ENCODE measurements at regions not wholly inside any gene's neighbourhood (a gene's known extent, or its start where the extent isn't known, plus 50 kb on each side); places are given as distances from the start of the nearest gene placed in this dataset.
"Not testable (repeated sequence)": the region's sequence is repeated elsewhere in the genome, so short reads cannot be mapped to it uniquely, and the experiment has no call there.

DNA sequence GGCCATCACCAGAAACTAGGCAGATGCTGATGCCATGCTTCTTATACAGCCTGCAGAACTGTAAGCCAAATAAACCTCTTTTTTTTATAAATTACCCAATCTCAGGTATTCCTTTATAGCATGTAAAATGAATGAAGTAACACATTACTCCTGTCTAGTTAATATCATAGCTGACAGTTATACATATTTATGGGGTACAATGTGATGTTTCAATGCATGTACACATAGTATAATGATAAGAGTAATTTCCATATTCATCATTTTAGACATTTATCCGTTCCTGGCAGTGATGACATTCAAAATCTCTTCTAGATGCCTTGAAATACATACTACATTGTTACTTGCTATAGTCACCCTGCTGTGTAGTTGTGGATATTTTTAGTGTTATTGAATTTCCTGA, 85.4 kb upstream of the SLC35F3 start:
- DNase-seq (no peak), ATAC-seq (ENCODE audit: low read depth) (no peak)
- Histone ChIP-seq H3K4me3 (ENCODE audit: control extremely low read depth in 1 of 5, extremely low read depth in 1 of 5, insufficient read depth in 1 of 5, low read depth in 2 of 5, low read length in 4 of 5) (no peak overlapping the region), H3K79me2 (ENCODE audit: control insufficient read depth, insufficient read depth, low read length) (no peaks in the 10 kb centered on the region), H3K9ac (ENCODE audit: low read length) (no peak overlapping the region), H3K9me3 (ENCODE audit: control extremely low read depth in 1 of 3, control insufficient read depth in 2 of 3, insufficient read depth in 1 of 3, low read length in 2 of 3) (peaks cover 0 to 5% (median 0%) of the 10 kb centered on the region in 3 donors), H2AFZ (ENCODE audit: insufficient read depth, low read depth, low read length, poor library complexity, severe bottlenecking) (no peak overlapping the region), H3K27me3 (replicated peaks in 1 of 4; ENCODE audit: control extremely low read depth in 1 of 4, control insufficient read depth in 3 of 4, insufficient read depth in 4 of 4, low read length in 3 of 4) (no peaks in the 10 kb centered on the region), H3K36me3 (replicated peaks in 1 of 2; ENCODE audit: control extremely low read depth in 1 of 2, control insufficient read depth in 1 of 2, extremely low read depth in 1 of 2, insufficient read depth in 2 of 2, low read length in 1 of 2) (no peaks in the 10 kb centered on the region), H3K4me1 (ENCODE audit: control insufficient read depth in 2 of 2, insufficient read depth in 2 of 2, low read length in 2 of 2) (no peaks in the 10 kb centered on the region), H3K4me2 (replicated peaks; ENCODE audit: low read depth, low read length, poor library complexity, severe bottlenecking) (no peak overlapping the region), H4K20me1 (ENCODE audit: control insufficient read depth, insufficient read depth, low read length, poor library complexity, severe bottlenecking) (no peaks in the 10 kb centered on the region), H3K27ac (ENCODE audit: low read length in 2 of 2) (no peak overlapping the region)
- ChIA-PET POLR2A (no interaction called here), CTCF (no interaction called here)
- intact Hi-C loops (cut with micrococcal nuclease): no loop called here
- WGBS (ENCODE audit: insufficient coverage): no CpG with 5 or more reads among the region's 1 CpG
- TF ChIP-seq, protein P1, sequence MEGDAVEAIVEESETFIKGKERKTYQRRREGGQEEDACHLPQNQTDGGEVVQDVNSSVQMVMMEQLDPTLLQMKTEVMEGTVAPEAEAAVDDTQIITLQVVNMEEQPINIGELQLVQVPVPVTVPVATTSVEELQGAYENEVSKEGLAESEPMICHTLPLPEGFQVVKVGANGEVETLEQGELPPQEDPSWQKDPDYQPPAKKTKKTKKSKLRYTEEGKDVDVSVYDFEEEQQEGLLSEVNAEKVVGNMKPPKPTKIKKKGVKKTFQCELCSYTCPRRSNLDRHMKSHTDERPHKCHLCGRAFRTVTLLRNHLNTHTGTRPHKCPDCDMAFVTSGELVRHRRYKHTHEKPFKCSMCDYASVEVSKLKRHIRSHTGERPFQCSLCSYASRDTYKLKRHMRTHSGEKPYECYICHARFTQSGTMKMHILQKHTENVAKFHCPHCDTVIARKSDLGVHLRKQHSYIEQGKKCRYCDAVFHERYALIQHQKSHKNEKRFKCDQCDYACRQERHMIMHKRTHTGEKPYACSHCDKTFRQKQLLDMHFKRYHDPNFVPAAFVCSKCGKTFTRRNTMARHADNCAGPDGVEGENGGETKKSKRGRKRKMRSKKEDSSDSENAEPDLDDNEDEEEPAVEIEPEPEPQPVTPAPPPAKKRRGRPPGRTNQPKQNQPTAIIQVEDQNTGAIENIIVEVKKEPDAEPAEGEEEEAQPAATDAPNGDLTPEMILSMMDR (IDR thresholded peaks at IDR 0.05): no peak
- TF ChIP-seq EZH2 (IDR thresholded peaks at IDR 0.05; ENCODE audit: borderline replicate concordance, insufficient read depth, low read depth, low read length, poor library complexity, severe bottlenecking): no peak
- Mint-ChIP-seq H3K27me3 (no peaks in the 10 kb centered on the region), H3K9me3 (ENCODE audit: insufficient read depth) (no peaks in the 10 kb centered on the region), H3K4me1 (no peaks in the 10 kb centered on the region), H3K27ac (no peak overlapping the region), H3K4me3 (no peak overlapping the region)

GRCh38 chr1:233824179-233824578, 80.3 kb upstream of the SLC35F3 start:
- H3K4me2 ChIP-seq (replicated peaks; ENCODE audit: low read depth, low read length, poor library complexity, severe bottlenecking); CTCF ChIA-PET; H3K4me1 Mint-ChIP-seq; H3K27me3 Mint-ChIP-seq; H3K27ac Mint-ChIP-seq; H3K9ac ChIP-seq (ENCODE audit: low read length); H3K4me3 ChIP-seq (ENCODE audit: control extremely low read depth in 1 of 5, extremely low read depth in 1 of 5, insufficient read depth in 1 of 5, low read depth in 2 of 5, low read length in 4 of 5); H3K27ac ChIP-seq (ENCODE audit: low read length in 2 of 2); H3K27me3 ChIP-seq (replicated peaks in 1 of 4; ENCODE audit: control extremely low read depth in 1 of 4, control insufficient read depth in 3 of 4, insufficient read depth in 4 of 4, low read length in 3 of 4); H3K36me3 ChIP-seq (replicated peaks in 1 of 2; ENCODE audit: control extremely low read depth in 1 of 2, control insufficient read depth in 1 of 2, extremely low read depth in 1 of 2, insufficient read depth in 2 of 2, low read length in 1 of 2); H3K79me2 ChIP-seq (ENCODE audit: control insufficient read depth, insufficient read depth, low read length); ATAC-seq (ENCODE audit: low read depth); POLR2A ChIA-PET; DNase-seq; H2AFZ ChIP-seq (ENCODE audit: insufficient read depth, low read depth, low read length, poor library complexity, severe bottlenecking); intact Hi-C loops (cut with micrococcal nuclease); H3K4me1 ChIP-seq (ENCODE audit: control insufficient read depth in 2 of 2, insufficient read depth in 2 of 2, low read length in 2 of 2); H3K4me3 Mint-ChIP-seq; H3K9me3 ChIP-seq (ENCODE audit: control extremely low read depth in 1 of 3, control insufficient read depth in 2 of 3, insufficient read depth in 1 of 3, low read length in 2 of 3); H4K20me1 ChIP-seq (ENCODE audit: control insufficient read depth, insufficient read depth, low read length, poor library complexity, severe bottlenecking): not testable (repeated sequence)
- H3K9me3 Mint-ChIP-seq (ENCODE audit: insufficient read depth): peaks cover 11% of the 10 kb centered on the region
- no CpG with 5 or more reads among the region's 2 CpGs for WGBS (ENCODE audit: insufficient coverage)

GRCh38 chr1:233827937-233828336, 76.5 kb upstream of the SLC35F3 start:
- H4K20me1 ChIP-seq (ENCODE audit: control insufficient read depth, insufficient read depth, low read length, poor library complexity, severe bottlenecking); H3K4me1 ChIP-seq (ENCODE audit: control insufficient read depth in 2 of 2, insufficient read depth in 2 of 2, low read length in 2 of 2); intact Hi-C loops (cut with micrococcal nuclease); H3K9me3 ChIP-seq (ENCODE audit: control extremely low read depth in 1 of 3, control insufficient read depth in 2 of 3, insufficient read depth in 1 of 3, low read length in 2 of 3); H3K4me1 Mint-ChIP-seq; DNase-seq; H3K27me3 ChIP-seq (replicated peaks in 1 of 4; ENCODE audit: control extremely low read depth in 1 of 4, control insufficient read depth in 3 of 4, insufficient read depth in 4 of 4, low read length in 3 of 4); H3K27ac ChIP-seq (ENCODE audit: low read length in 2 of 2); H3K27ac Mint-ChIP-seq; CTCF ChIA-PET; H3K4me3 ChIP-seq (ENCODE audit: control extremely low read depth in 1 of 5, extremely low read depth in 1 of 5, insufficient read depth in 1 of 5, low read depth in 2 of 5, low read length in 4 of 5); H3K4me3 Mint-ChIP-seq; H3K36me3 ChIP-seq (replicated peaks in 1 of 2; ENCODE audit: control extremely low read depth in 1 of 2, control insufficient read depth in 1 of 2, extremely low read depth in 1 of 2, insufficient read depth in 2 of 2, low read length in 1 of 2); H3K4me2 ChIP-seq (replicated peaks; ENCODE audit: low read depth, low read length, poor library complexity, severe bottlenecking); H3K79me2 ChIP-seq (ENCODE audit: control insufficient read depth, insufficient read depth, low read length); POLR2A ChIA-PET; H3K27me3 Mint-ChIP-seq; H3K9ac ChIP-seq (ENCODE audit: low read length); H2AFZ ChIP-seq (ENCODE audit: insufficient read depth, low read depth, low read length, poor library complexity, severe bottlenecking); ATAC-seq (ENCODE audit: low read depth): not testable (repeated sequence)
- no CpG with 5 or more reads among the region's 2 CpGs for WGBS (ENCODE audit: insufficient coverage)
- peaks cover 11% of the 10 kb centered on the region for H3K9me3 Mint-ChIP-seq (ENCODE audit: insufficient read depth)

Measured in B cell (primary cell).